ENCODE measurements at regions not wholly inside any gene's neighbourhood (a gene's known extent, or its start where the extent isn't known, plus 50 kb on each side); places are given as distances from the start of the nearest gene placed in this dataset.
A peak's percentile ranks its signal among the peaks of the same experiment; 100 is the strongest.

DNA sequence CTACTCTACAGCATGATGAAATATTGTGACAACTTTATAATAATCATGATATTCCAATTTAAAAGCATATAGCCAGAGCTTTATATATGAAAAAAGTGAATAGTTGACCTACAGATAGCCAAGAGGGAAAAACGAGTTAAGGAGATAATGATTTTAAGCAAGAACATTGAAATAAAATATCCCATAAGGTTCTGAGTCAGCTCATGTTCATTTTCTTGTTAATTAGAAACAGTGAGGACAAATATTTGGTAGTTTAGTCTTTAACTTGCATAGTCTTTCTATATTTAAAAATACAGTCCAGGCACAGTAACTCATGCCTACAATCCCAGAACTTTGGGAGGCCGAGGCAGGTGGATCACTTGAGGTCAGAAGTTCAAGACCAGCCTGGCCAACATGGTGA, 55.8 kb upstream of the CDH6 start:
- DNase-seq: no peak

DNA sequence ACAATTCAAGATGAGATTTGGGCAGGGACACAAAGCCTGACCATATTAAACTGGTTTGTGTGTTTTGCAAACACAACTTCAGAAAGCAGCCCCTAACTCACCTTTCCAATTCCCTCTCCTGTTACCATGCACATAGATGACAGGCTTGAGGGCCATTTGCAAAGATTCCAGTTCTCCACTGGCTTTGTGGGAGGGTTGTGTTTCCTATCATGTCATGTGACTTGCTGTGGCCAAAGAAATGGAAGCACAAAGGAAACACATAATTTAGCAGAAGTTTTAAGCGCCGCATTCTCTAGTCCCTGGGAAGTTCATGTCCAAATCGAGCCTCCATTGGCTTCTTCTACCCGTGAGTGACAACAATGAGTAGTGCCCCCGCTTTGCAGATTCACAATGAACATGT, 57.9 kb upstream of the CDH6 start:
- no peak for DNase-seq

DNA sequence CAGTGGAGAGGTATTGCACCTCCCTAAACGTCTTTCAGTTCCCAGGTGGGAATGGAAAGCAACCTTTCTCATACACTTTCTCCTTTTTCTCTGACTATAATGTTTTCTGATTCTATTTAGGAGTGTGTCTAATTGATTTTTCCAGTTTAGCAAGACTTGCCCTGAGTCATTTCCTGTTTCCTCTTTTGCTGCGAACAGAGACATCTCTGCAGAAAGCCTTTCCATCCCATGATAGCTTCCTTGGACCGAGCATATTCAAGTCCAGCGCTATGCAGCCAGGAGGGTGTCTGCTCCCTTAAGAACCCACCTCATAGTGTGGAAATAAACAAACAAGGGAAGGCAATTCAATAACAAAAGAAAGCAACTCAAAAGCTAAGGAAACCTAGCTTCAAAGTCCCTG, 60.0 kb upstream of the CDH6 start:
- DNase-seq: no peak

DNA sequence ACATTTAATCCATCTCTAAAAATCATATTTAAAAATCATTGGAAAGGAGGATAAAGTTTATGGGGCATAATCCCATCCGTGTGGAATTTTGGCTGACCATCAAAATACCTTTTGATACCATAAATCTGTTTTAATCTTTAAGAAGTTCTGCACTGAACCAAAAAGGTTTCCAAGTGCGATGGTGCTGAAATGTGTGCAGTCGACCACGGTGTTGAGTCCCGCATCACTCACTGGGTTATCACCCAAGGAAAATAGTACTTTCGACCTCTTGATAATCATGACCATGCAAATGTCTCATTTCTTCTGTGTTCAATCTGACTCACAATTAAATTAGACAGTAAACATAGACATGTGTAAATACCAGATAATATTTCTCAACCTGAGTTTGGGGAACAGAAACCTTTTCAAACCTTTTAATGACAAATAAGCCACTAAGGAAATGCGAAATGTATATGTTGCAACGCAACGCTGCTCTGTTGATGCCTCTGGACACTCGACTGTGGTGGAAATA, 62.0 kb upstream of the CDH6 start:
- DNase-seq: no peak

DNA sequence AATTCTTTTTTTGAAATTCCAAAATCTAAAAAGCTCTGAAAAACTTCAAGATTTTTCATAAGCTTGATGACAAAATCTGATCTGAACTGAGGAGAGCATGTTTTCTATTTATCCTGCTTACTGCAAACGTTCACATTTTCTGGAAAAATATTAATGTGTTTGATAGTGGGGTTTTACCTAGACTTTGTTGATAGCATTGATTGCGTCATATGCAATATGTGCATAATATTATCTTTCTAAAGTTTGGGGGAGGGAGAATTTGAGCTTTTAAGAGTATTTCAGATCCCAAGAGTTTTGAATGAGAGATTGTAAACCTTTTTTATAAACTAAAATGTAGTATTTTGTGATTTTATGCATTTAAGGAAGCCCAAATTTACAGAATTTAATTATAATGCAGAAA, 62.8 kb upstream of the CDH6 start:
- no peak for DNase-seq

DNA sequence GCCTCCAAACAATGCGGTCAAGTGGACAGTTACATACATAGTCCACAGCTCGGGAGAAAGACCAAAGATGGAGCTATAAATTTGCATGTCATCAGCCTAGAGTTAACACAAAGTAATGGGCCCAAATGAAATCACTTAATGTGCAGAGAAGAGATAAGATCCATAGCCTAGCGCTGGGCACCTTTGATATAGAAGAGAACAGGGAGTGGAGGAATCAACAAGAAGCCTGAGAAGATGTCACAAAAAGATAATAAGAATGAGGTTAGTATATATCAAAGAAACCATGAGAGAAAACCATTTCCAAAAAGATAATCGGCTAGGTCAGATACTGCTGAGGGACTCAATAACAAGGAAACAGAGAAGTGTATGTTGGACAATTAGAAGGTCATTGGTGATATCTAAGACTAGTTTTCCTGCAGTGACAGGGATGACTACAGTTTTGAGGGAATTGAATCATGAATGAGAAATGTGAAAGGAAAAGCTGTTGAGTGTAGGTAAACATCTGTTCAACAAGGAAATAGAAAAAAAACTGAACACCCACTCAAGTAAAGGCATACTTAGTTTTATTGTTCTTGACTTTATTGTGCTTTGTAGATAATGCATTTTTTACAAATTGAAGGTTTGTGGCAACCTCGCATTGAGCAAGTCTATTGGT, 68.7 kb upstream of the CDH6 start:
- DNase-seq: no peak

DNA sequence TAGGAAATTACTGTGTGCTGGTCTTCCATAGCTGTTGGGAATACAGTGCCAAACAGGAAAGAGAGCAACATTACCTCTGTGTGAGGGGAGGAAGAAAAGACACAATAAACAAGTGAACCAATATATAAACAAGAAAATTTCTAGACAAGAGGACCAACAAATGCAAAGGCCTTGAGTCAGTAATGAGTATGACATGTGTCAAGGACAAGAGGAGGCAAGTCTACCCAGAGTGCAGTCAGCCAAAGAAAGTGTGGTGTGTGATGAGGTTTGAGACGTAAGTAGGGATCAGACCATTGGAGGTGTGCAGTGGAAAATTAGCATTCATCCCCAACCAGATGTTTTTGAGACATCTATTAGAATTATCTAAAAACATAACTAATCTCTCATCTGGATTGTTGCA, 69.5 kb upstream of the CDH6 start:
- no peak for DNase-seq

DNA sequence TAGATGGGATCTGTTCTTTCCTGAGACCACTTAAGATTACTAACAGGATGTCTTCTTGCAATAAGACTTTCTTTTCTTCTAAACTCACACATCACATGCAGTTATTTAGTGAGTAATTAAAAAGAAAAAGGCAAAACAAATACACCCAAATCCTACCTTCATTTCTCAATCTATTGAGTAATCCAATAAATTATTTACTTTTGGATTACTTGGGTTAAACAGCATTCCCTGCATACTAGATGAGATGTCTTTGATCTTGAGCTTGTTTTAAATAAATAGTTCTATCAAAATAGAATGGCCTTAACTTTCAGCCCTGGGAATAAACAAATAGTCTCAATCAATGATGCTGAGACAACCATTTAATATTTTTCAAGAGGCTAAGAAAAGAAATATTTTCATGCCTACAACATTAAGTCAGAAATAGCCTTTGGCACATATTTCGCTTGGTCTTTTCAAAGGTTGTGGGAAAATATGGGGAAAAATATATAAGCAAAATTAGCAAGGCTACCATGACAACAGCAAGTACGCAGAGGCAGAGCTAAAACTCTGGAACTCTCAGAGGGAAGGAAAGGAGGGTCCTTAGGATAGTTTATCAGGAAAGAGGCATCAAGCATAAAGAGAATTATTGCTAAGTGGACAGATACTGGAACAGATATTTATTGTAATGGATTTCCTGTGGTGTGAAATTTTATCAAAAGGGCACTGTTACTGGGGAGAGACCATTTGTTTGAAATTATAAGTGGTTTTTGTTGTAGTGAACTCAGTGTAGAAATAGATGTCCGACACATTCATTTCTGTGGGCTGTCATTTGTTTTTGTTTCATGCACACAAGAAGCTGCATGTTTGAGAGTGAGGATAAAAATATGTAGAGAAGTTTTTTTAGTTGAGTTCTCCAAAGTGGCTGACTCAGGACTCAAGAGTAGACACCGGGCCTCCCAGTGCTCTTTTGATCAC, 70.2 kb upstream of the CDH6 start:
- DNase-seq: peak in 1 of 51 donors; percentile 3

DNA sequence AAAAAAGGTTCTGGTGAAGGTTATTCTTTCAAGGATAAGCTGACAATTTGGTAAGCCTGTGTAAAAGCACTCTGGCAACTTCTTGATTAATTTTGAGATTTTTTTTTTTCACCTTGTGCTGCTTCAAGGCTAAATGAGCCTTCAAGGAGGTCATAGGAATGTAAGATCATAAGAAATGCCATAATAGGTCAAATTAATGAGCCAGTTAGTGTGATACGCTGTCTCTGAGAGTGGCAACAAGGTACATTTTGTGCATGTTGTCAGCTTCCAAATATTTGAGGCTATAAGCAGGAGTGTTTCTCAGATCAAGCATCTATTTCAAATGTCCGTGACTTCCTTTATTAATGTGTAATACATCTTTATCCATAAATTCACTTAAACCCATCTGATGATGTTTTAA, 72.3 kb upstream of the CDH6 start:
- no peak for DNase-seq

DNA sequence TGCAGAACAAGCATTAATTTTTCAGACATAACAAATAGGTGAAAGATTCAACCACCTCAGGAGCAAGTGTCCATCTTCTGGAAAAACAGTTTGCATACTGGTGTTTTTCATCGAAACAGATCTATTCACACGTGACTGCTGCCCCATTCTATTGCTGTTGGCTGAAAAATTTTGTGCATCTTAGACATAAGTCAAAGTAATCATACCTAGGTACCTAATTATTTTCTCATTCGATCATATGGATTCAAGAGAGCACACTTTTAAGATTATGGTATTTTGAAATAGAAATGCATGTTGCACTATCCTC, 72.9 kb upstream of the CDH6 start:
- DNase-seq: no peak

DNA sequence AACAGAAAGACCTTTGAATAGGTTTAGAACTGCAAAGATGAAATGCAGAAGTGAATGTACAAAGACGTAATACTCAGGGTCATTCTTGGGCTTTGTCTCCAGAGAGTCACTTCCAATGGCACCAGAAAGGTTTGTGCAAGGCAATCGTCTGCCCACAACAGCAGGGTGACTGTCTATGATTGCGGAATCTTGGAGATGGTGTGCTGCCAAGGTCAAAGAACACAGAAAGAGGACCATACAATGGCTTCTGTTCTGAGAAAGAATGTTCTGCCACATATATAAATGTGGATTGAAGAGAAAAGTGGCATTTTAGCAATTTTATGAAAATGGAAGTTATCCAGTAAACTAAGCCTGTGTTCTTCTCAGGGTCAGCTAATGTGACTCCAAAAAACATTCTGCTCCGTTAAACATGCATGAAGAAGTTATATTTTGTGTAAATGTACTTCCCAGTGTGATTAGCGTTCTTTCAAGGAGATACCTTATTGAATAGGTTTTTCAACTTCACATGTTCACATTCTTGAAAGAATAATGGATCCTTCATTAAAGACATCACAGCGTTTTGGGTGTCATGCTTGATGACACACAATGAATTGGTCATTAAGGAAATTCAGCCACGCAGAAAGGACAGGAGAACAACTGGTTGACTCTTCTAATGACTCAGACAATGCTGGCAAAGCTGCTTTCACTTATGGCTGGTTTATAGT, 73.4 kb upstream of the CDH6 start:
- no peak for DNase-seq

DNA sequence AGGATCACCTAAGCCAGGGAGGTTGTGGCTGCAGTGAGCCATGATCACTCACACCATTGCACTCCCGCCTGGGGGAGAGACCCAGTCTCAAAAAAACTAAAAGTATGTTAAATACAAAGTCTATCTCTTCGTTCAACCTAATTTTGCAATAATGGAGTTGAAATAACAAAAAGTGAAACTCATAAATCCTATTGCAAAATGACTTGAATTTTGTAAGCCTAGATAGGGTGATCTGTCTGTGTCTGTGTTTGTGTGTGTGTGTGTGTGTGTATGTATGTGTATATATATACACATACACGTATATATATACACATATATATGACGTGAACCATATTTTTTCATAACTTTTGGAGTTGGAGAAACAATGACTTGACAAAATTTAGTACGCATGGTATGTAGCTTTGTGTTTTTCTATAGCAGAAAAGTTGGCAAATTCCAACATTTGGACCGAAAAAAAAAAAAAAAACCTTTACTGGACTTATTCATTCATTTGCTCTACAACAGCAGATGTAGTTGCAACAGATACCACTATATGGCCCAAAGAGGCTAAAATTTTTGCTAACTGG, 76.9 kb upstream of the CDH6 start:
- DNase-seq: no peak

DNA sequence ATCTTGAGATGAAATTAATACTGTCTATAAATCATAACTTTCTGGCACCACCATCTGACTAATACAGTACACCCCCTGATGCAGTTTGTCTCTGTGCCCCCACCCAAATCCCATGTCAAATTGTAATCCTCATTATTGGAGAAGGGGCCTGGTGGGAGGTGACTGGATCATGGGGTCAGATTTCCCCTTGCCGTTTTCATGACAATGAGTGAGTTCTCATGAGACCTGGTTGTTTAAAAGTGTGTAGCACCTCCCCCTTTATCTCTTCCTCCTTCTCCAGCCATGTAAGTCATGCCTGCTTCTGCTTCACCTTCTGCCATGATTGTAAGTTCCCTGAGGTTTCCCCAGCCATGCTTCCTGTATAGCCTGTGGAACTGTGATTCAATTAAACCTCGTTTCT, 78.7 kb upstream of the CDH6 start:
- DNase-seq: no peak

DNA sequence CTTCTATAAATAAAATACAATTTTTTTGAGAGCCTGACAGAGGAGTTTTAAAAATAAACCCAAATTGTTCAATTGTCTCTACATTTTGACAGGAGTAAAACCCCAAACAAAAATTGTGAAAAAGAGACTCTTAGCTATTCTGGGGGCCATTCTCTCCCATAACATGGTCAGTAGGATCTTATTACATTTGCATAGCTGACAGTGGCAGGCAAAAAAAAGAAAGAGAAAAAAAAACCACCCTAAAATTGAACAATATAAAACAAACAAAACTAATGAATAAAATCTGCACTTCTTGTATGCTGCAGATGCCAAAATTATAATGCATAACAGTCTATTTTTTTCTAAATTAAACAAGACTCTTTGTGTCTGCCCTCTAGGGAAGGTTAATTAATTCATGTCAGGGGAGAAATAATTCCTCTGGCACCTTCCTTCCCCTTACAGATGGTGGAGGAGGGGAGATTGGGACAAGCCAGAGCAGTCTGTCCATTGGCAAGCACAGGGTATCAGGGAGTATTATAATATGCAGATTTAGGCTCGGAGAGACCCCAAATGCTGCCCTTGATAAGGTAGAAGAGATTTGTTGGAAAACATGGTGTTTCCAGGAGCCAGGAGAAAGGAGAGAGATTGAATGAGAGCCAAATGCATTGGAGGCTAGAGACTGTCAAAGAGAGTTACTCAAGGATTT, 79.7 kb upstream of the CDH6 start:
- no peak for DNase-seq

DNA sequence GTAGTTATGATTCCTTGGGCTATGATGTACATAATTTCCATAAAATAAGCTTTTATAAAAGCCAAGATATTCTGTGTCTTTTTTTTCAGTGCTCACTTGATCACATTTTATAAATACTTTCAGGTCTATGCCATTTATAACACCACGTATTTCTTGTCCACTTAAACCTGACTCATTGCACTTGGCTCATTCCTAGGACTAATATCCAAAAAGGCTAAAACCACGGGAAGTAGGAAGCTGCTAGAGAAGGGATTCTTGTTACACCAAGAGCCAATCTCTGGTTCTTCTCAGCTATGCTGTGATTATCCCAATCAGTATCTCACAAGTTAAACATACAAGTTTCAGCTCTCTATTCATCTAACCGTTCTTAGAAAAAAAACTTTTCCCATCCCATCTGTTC, 80.4 kb upstream of the CDH6 start:
- no peak for DNase-seq

DNA sequence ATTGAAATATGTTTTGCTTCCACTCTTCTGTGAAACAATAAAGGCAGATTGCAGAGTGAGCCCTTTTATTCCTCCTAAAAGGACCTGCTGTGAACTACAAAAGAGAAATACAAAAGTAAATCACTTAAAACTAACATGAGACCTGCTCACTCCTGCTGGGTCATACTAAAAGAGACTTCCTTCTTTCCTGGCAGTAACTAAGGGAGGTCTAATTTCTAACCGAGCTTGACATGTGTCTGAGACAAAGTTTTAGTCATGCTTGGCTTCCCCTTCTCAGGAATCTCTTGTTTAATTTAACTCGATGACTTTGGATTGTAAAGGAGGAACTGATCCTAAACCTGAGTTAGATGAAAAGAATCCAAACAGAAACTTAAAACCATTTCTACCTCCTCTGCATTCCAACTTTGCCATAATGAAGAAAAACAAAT, 86.4 kb upstream of the CDH6 start:
- no peak for DNase-seq

DNA sequence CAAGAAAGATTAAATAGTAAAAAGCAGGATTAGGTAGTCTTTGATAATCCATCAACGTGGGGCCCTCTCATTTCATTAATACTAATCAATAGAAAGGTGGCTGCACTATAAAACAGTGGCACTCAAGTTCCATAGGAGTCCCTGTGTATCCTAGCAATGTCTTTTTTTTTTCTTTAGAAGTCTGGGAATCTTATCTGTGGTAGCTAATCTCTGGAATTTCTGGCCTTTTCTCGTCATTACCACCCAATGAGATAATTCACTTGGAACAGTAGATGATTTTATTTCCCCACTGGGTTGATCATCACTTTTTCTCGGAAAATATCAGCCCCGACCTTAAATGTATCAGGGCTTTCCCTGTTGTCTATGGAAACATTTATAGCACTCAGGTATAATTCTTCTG, 86.8 kb upstream of the CDH6 start:
- no peak for DNase-seq

DNA sequence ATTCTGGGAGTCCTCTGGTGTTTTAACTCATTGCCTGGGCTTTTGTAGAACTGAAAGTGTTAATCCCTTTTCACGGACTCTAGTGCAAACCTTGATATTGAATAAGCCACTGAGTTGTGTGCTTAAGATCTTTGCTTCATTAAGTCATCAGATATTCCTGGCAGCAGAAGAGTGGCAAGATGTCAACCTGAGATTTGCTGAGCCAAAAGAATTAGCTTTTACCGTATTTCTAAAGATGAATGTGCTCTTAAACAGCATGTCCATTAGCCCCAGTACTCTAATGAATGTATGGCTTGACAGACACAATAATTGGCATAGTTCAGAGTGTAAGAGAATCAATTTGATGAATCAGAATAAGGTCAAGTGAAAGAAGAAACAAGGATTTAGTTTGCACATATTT, 87.2 kb upstream of the CDH6 start:
- DNase-seq: no peak

DNA sequence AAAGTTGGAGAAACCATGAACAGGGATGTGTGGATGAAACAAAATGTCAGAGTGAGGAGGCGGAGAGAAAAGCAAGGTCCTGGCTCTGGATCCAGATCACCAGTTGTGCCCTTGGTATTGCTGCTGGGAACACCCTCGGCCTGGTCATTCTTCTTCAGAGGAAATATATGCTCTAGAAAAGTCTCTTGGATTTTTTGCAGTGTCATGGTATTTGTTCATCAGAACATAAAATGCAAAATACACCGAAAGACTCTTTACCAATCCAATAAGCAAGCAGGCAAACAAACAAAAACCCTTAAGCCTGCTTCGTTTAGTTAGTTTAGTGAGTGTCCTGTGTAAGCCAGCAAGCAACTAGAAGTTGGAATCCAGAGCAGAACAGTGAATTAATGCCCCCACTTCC, 88.7 kb upstream of the CDH6 start:
- DNase-seq: no peak

DNA sequence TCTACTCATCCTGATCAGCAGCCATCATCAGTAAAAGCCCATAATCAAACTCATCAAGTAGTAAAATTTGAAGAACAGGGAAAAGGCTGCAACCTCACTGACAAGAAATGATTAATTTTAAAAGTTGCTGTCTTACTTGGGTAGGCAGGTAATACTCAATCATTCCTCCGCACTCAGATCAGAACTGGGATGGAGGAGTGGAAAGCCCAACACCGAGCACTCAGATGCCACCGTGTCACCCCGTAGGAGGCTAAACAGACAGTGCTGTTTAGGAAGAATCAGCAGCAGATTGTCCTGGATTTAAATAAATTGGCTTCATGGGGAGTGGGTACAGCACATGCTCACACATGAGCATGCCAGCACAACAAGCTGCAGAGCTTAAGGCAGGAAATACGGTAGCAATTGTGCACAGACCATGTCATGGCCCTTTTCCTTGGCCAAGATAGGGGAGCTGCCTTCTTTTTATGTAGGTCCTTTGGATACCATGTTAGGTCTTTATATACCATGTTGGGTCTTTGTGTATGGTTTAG, 92.6 kb upstream of the CDH6 start:
- no peak for DNase-seq

DNA sequence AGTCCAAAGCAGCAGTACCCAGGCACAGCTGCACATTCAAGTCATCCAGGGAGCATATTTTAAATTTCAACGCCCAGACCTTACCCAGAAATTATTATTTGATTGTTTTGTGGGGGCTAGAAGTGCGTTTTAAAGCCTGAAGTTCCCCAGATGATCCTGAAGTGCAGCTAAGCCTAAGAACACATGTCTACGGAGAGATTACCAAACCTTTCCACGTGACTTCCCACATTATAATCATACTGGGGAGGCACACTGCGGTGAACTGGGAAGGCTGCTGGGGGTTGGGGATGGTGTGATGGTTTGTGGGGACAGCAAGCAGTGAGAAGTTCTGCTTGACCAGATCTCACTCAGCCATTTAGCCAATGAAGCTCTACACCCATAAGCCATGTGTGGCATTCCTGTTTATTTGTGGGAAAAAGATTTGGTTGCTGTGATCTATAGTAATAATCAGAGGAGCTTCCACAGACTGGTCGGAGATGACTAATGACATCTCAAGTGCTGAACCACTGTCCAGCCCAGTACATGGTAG, 93.4 kb upstream of the CDH6 start:
- no peak for DNase-seq
